ENCODE measurements at regions not wholly inside any gene's neighbourhood (a gene's known extent, or its start where the extent isn't known, plus 50 kb on each side); places are given as distances from the start of the nearest gene placed in this dataset.

- CTCF ChIA-PET: no interaction called here
- no peaks in the 10 kb centered on the region for H3K27me3 ChIP-seq (replicated peaks in 1 of 2; ENCODE audit: control insufficient read depth in 2 of 2, insufficient read depth in 2 of 2, low read length in 1 of 2)
- TF ChIP-seq GABPA (IDR thresholded peaks at IDR 0.05; ENCODE audit: low read depth) (no peak), YBX1 (IDR thresholded peaks at IDR 0.05) (no peak), MXI1 (IDR thresholded peaks at IDR 0.05; ENCODE audit: low read depth, low read length) (no peak), ATF7 (IDR thresholded peaks at IDR 0.05; ENCODE audit: low read depth) (no peak), SMAD1 (IDR thresholded peaks at IDR 0.05; ENCODE audit: low read depth, partially characterized antibody) (no peak), SUZ12 (IDR thresholded peaks at IDR 0.05; ENCODE audit: unreplicated experiment) (no peak), POLR2AphosphoS5 (IDR thresholded peaks at IDR 0.05; ENCODE audit: low read length) (no peak), BMI1 (IDR thresholded peaks at IDR 0.05; ENCODE audit: borderline replicate concordance) (no peak), USF2 (IDR thresholded peaks at IDR 0.05; ENCODE audit: borderline replicate concordance, low read depth, low read length) (no peak), IRF3 (IDR thresholded peaks at IDR 0.05) (no peak), ZNF384 (IDR thresholded peaks at IDR 0.05; ENCODE audit: borderline replicate concordance, low read depth, low read length) (no peak), NR2C2 (IDR thresholded peaks at IDR 0.05; ENCODE audit: borderline replicate concordance, control insufficient read depth, insufficient read length, low read depth) (no peak)
- TF ChIP-seq, protein P1, sequence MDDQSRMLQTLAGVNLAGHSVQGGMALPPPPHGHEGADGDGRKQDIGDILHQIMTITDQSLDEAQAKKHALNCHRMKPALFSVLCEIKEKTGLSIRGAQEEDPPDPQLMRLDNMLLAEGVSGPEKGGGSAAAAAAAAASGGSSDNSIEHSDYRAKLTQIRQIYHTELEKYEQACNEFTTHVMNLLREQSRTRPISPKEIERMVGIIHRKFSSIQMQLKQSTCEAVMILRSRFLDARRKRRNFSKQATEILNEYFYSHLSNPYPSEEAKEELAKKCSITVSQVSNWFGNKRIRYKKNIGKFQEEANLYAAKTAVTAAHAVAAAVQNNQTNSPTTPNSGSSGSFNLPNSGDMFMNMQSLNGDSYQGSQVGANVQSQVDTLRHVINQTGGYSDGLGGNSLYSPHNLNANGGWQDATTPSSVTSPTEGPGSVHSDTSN (IDR thresholded peaks at IDR 0.05; ENCODE audit: insufficient replicate concordance, low read depth, low read length): no peak
- DNase-seq (ENCODE audit: low read depth, low spot score): no peak
- WGBS (ENCODE audit: insufficient coverage, insufficient replicate concordance, low lambda C conversion rate, missing lambda C conversion rate): 38% methylated on average over 4 of the region's 4 CpGs
- FAIRE-seq: no peak
- no peaks in the 10 kb centered on the region for H3K36me3 ChIP-seq (ENCODE audit: control insufficient read depth in 2 of 2, insufficient read depth in 2 of 2, low read length in 1 of 2)
- no peaks in the 10 kb centered on the region for H4K20me1 ChIP-seq (ENCODE audit: control insufficient read depth, insufficient read depth)
- no TSS peak for BruUV-seq (replicated peaks)
- no peaks in the 10 kb centered on the region for H3K4me1 ChIP-seq (ENCODE audit: control insufficient read depth, insufficient read depth, low read length)
- H2AFZ ChIP-seq (ENCODE audit: control insufficient read depth, low read depth, low read length): no peak overlapping the region
- no peak overlapping the region for H3K4me2 ChIP-seq (ENCODE audit: control insufficient read depth, insufficient read depth)
- H3K27ac ChIP-seq (ENCODE audit: control insufficient read depth, insufficient read depth): no peak overlapping the region
- RAD21 ChIA-PET (ENCODE audit: unreplicated experiment): no interaction called here
- no peaks in the 10 kb centered on the region for H3K79me2 ChIP-seq (ENCODE audit: control insufficient read depth, insufficient read depth, low read length)
- no peak overlapping the region for H3K9ac ChIP-seq (ENCODE audit: control insufficient read depth, insufficient read depth, low read length)
- no peak overlapping the region for H3K4me3 ChIP-seq
- intact Hi-C loops (cut with micrococcal nuclease; ENCODE audit: unreplicated experiment): no loop called here
- H3K9me3 ChIP-seq (replicated peaks; ENCODE audit: control insufficient read depth, insufficient read depth, low read length): no peaks in the 10 kb centered on the region
- in situ Hi-C loops (cut with MboI): no loop called here
- ATAC-seq: no peak
- POLR2A ChIA-PET: no interaction called here
- SMC1A ChIA-PET (ENCODE audit: uncharacterized antibody, unreplicated experiment): no interaction called here
Measured at GRCh38 chr16:61324044-61324443, 712.2 kb downstream of the CDH8 start.
